Upper lobe of left lung (tissue), 4 donors: ENCODE measurements at regions not wholly inside any gene's neighbourhood (a gene's known extent, or its start where the extent isn't known, plus 50 kb on each side); places are given as distances from the start of the nearest gene placed in this dataset.

ENCODE experiments used
- CTCF ChIP-seq, 6 experiments: fragments of 450-650 bp in 4 of 6; fragments of 200-600 bp in 2 of 6; sonication (generic) in 2 of 6; IDR thresholded peaks; one replicate each; pipeline ENCODE4 v1.5.1; 2016 to 2019; ENCODE audit warnings: antibody characterized with exemption in 6 of 6
- POLR2A ChIP-seq, 4 donors: fragments of 450-650 bp; IDR thresholded peaks; one replicate each; pipeline ENCODE4 v1.5.1; 2016 to 2017; ENCODE audit warnings: antibody characterized with exemption in 4 of 4, mild to moderate bottlenecking in 2 of 4

- TF ChIP-seq CTCF (IDR thresholded peaks at IDR 0.05) (no peak), POLR2A (IDR thresholded peaks at IDR 0.05) (no peak)
Observed at GRCh38 chr14:34177466-34177865, 226.6 kb upstream of the EGLN3 start.
